ENCODE measurements at regions not wholly inside any gene's neighbourhood (a gene's known extent, or its start where the extent isn't known, plus 50 kb on each side); places are given as distances from the start of the nearest gene placed in this dataset.

DNA sequence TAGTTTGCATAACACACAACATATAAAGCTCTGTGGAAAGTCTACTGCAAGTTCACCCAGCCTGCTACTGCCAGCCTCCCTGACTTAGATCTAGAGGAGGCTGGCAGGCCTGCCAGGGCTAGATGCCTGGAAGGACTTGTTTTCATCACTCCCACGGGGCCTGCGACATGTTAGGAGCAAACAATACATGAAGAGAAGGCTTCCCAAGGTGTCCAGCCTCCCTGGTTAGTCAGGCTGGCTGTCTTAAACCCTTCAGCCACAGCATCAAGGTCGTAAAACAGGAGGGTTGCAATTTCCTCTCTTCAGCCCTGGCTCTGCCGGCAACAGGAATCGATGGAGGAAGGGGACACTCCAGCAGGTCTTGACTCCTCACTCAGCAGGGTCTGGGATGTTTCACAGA is 104.5 kb downstream of the NGF start:
- DNase-seq (ENCODE audit: extremely low read depth in 1 of 2, low read depth in 1 of 2), result no peak

DNA sequence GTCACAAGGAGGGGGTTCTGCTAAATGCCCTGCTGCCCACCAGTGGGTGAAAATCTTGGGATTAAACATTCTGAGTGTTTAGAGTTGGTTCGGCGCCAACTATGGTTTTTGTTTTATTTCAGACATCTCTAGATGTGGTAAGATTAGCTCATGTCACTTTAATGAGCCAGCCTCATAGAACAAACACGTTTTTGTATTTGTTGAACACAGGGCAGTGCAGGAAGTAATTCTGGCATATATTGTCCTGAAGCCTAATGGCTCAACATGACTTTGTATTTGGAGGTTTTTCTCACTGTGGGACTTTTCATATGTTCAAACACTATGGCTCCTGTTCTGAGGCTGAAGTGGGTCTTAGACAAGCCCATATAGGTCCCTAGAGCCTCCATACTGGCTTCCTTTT is 107.8 kb downstream of the NGF start:
- no peak for DNase-seq (ENCODE audit: extremely low read depth in 1 of 2, low read depth in 1 of 2)

DNA sequence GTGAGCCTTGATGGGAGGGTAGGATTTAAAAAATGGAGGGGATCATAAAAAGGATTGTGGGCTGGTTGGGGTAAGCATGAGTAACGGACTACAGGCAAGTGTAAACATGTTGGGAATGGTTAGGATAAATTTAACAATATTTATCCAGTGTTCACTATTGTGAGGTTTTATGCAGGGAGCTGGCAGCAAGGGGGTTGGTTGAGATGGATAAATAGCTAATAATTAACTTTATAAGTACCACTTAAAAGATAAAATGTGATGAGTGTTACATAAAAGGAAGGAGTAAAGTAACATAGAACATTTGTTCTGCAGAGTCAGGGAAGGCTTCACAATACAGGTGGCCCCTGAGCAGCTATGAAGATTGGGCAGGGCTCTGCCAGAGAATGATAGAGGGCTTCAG is 109.0 kb downstream of the NGF start:
- DNase-seq (ENCODE audit: extremely low read depth in 1 of 2, low read depth in 1 of 2), result no peak

DNA sequence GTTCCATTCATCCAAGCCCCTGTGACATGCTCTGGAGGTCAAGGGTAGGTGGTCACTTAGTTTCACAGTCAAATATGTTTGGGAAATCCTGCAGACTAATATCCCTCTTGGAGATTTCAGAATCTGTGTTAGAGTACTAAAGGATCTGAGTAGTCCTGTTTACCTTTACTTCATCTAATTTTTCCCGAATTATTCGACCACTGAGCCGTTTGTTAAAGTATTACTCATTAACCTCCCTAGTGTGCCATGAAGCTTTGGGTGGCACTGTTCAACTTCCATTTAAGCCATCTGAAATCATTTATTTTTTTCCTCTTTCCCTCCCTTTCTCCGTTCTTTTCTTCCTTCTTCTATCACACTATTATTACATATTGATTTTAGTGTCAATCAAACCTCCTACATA is 109.9 kb downstream of the NGF start:
- no peak for DNase-seq (ENCODE audit: extremely low read depth in 1 of 2, low read depth in 1 of 2)

DNA sequence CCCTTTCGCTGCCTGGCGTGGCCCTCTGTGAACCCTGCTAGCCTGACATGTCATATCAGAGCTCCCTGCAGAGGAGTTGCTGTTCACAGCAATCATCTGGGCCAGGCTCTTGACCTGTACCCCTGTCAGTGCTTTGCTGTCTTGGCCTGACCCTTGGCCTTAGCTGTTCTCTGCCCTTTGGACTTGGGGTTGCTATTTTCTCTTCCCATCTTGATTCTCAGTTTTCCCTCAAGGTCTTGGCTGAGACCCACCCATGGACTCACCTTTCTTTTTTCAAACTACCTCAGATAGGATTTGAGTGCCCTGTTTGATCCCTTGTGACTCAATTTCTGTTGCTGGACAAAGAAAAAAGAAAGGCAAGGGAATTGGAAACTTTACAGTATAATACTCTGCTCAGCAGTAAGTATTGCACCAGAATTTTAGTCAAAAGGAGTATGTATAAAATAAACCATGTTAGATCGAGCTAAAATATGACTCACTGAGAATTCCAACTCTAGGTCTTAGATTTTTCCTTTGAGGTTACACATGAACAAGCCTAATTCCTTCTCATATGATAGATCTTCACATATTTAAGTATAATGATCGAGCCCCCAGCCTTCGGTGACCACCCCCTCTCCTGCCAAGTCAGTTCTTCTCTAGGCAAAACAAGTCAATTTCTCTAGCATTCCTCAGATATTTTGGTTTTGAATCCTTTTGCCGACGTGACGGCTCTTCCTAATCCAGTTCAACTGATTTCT is 110.5 kb downstream of the NGF start:
- DNase-seq (ENCODE audit: extremely low read depth in 1 of 2, low read depth in 1 of 2), result no peak

DNA sequence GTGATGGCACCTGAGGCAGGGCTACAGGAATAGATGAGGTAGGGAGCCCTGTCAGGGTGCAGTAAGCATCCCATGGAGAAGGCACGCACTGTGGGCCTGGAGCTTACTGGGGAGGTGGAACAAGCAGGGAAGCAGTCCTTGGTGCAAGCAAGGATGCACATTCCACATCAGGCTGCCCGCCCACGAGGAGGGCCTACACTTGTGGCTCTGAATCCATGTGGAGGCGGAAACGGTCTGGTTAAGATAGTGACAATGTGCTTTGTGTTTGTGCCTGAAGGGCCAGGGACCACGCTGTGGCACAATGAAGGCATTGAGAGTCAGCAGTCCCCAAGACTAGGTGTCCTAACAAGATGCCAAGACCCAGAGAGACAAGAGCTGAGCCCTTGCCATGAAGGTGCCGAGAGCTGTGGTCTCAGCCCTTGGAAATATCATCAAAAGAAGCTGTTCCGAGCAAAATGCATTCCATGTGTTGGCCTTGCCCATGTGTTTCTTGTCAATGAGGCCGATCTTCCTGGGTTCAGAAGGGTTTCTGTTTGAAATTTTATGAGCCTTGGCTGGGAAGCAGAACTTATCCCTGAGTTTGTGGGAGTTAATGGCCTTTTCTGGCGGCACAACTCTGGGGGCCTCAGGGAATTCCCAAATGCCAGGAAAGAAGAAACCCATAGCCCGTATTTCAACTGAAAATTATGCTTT is 111.9 kb downstream of the NGF start:
- no peak for DNase-seq (ENCODE audit: extremely low read depth in 1 of 2, low read depth in 1 of 2)

DNA sequence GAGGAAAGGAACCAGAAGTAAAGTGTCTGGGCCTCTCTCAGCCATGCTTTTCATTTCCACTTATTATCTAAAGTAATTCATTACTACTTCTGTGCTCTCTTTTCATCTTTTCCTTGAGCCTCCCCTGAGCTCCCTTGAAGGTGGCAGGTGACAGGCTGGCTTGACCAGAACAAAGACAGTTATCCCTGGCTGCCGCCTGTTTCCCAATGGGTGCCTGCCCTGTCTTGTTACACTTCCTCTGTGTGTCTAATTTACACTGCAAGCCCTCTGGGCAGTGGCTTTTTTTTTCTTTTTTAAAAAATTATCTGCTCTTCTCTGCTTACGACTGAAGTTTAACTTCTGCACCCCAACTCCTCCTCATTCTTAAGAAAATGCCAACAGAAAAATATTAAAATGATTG is 113.4 kb downstream of the NGF start:
- DNase-seq (ENCODE audit: extremely low read depth in 1 of 2, low read depth in 1 of 2), result no peak

DNA sequence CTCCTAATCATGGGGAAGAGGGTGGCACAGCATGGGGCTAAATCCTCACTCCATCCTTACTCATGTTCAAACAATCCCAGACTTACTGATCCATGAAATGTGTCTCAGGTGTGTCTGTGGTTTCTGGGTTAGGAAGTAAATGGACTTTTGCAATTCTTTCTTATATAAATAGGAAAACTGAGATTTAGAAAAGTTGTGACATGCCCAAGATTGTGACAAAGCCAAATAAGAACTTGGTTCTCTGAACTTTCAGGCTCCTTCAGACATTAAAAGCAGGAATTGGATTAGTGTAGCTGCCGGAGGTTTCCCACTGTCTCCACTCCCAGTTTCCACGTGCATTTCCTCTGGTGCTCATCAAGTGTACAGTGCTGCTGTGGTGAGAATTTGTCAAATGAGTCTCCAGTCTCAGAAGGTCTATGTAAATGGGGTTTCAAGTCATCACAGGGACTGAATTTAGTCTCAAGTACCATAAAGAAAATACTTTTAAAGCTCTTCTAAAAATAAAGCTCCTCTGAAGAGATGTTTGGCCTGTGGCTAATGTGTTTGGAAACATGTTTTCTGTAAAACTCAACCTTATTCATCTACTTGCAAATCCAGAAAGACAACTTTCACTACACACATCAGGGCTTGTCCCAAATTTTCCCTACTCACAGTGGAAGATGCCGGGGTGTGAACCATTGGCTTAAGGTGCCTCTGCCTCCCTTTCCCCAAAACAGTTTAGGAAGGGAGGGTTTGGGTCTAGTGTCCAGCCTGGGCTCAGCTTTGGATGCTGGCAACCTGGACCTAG is 115.2 kb downstream of the NGF start:
- no peak for DNase-seq (ENCODE audit: extremely low read depth in 1 of 2, low read depth in 1 of 2)

DNA sequence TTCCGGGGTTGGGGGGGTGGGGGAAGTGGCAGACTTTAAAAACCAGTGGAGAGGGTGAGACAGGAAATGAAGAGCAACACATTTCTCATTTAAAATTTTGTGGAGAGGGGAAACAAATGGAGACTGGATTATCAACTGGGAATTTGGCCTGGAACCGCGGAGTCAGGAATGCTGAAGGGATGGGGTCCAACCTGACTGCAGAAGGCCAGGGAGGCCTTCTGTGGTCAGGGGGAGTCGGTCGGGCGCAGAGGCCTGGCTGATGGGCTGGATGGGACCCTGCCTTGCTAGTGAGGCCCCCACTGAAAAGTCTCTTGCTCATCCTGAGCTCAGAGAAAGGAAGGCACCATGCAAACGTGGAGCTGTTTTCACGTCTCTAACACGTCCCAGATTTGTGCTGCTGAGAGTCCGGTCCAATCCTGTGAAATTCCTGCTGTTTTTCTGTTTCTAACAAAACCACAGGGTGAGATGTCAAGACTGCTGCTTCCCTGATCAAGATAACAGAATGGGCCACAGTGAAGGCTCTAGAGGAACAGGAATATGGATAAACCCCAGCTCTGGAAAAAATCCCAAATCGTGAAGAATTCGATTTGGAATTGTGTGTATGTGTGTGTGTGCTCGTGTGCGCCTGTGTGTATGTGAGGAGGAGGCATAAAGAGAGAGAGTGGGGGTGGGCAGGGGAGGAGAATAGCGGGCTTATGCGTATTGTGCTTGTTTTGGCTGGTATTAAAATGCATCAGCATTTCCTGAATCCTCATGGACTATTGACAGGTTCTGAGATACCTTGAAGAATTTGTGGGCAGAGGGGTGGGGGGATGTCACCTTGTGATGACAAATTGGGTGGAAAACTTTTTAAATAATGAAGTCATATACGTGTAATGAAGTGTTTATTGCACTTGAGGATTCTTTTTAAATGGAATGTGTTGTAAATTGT is 117.4 kb downstream of the NGF start:
- no peak for DNase-seq (ENCODE audit: extremely low read depth in 1 of 2, low read depth in 1 of 2)

DNA sequence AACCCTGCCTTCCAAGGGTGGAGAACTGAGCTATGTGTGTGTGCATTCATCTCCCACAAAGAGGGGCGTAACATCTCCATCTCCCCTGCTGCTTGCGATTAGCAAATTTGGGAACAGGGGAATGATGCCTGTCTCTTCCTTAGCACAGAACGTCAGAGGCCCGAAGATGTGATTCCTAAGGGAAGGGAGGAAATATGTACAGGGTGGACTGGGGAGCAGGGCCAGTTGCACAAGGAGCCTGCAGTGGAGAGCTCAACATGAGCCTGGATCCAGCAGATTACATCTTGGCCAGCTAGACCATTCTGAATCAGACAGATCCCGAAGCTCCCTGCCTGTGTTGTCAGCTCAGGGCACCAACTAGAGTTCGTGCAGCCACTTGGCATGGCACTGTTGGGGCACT is 118.1 kb downstream of the NGF start:
- DNase-seq (ENCODE audit: extremely low read depth in 1 of 2, low read depth in 1 of 2), result no peak

DNA sequence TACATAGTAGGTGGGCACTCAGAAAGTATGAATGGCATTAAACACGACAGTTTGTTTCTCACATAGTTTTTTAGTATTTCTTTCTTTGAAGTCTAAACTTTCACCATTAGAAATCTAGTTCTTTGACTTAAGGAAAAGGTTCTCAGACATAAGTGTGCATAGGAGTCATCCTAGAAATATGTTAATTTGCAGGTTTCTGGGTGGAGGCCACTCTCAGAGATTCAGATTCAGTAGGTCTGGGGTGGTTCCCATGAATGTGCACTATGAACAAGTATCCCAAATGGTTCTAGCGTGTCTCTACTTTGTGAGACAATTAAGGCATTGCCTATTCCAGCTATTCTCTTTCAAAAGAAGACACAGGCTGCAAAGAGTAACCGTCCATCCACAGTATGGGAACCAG is 119.3 kb downstream of the NGF start:
- no peak for DNase-seq (ENCODE audit: extremely low read depth in 1 of 2, low read depth in 1 of 2)

DNA sequence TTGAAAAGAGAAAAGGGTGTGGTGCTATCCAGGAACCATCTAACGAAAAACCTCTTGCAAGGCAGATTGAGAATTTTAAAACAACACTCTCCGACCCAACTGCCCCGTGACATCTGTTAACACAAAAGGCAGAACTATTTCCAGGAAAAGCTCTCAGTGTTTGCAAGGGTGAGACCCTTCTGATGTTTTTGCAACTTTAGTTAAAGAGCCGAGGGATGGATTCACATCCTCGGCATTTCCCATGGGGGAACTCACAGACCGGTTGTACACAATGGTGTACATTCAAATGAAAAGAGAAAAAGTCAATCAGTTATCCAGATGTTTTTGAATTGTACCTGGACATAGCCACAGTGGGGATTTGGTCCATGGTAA is 120.0 kb downstream of the NGF start:
- DNase-seq (ENCODE audit: extremely low read depth in 1 of 2, low read depth in 1 of 2), result no peak

DNA sequence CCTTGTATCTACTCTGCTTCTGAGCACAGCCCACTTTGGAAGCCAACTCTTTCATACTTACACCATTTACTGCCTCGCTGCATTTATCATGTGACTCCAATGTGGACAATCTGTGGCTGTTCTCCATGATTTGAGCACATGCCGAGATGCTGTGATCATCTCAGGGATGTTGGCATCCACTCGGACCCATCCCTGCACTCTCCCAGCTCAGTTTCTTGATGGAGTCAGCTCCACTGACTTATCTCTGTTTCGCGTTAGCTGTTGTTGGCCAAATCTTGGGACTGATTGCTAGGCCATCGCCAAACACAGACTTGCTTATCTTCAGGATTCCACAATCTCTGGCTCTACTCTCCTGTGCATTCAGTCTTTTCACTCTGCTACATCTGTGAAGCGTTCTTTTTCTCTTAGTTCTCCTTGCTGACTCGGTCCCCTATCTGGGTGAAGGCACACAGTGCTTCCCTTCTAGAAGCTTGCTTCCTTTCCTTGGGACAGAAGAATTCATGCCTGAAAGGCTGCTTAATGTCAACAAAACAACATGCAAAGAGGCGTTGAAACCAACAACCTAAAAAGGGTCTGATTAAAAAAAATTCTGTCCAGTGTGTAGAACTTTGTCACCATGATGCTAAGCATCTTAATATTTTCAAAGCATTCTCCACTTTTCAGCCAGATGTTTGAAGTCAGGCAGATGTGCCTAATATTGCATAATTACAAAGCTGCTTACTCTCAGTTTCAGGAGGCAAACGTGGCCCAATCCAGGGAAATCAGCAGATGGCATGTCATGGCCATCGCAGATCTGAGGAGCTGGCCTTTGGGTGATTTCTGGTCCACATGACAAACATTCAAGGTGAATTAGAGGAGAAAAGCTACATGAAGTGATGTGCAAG is 120.7 kb downstream of the NGF start:
- DNase-seq (ENCODE audit: extremely low read depth in 1 of 2, low read depth in 1 of 2), result no peak

DNA sequence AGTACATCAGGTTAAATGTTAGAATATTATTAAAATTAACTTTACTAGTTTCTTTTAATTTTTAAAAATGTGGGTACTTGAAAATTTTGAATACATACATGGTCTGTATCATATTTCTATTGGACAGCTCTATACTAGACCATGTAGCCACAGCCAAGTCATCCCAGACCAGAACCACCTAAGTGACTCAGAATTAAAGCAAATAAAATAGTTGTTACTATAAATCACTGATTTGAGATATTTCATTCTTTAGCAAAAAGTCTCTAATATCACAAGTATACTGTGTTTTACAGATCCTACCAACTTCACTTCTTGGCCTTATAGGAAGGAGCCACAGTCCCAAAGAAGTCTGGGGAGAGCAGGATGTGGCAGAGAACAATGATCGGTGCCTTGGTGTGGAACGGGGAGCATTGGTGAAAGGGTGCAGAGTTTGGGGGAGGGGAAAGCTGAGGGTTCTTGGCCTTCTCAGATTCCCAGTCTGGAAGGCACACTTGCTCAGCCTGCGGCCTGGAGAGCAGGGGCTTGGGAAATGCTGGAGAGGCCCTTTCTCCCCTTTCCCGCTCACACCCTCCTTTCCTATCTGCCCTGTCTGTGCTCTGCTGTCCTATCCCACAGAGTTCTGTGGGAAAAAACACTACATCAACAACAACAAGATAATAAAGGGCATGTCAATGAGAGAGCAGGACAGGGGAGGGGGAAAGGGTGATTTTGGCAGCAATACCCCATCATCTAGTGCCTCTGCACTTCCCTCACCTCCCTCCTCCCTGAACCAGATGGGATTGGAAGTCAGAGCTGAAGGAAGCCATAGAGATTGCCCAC is 122.1 kb downstream of the NGF start:
- DNase-seq (ENCODE audit: extremely low read depth in 1 of 2, low read depth in 1 of 2), result no peak

DNA sequence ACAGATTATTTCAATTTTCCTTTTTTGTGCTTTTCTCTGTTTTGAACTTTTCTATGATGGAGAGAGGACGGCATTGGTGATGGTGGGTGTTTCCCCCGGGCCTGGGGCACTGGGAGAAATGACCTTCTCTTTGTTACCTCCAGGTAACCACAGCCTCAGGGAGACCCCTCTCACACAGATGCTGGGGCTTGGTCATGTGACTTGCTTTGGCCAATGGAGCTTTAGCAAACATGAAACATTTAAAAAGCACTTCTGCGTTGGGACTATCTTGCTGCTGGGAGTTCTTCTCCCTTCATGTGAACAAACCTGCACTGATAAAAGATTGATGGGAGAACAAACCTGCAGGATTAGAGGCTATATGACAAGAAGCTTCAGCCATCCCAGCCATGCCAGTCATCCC is 122.9 kb downstream of the NGF start:
- no peak for DNase-seq (ENCODE audit: extremely low read depth in 1 of 2, low read depth in 1 of 2)

DNA sequence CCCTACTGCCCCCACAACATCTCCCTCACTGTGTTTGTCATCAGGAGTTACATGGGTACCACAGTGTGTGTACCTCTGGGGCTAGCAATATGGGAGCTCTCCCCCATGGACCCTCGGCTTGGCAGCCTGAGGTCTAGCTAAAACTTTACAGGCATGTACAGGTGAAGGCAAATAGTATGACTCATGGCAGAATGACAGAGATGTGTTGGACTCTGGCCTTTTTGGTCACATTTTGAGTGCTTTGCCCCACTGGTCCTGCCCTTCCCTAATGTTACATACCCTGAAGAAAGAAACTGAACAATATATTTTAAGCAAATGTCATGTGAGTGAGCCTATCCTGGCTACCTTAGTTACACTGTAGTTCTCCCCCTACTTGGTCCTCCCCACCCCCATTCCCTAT is 124.0 kb downstream of the NGF start:
- no peak for DNase-seq (ENCODE audit: extremely low read depth in 1 of 2, low read depth in 1 of 2)

DNA sequence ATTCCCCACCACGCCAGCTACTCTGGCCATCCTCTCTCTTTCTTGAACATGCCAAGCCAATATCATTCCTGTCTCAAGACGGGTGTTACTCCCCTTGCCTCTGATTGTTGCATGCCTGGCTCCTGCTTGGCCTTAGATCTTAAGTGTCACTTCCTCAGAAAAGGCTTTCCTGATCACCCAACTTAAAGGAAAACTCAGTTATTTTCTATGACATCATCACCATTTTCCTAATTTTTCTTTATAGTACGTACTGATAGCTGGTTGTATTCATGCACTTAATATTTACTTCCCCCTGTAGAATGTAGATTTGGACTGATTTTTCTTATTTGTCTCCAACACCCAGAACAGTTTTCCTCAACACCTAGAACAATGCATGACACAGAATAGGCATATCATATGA is 123.8 kb upstream of the TSPAN2 start:
- no peak for DNase-seq (ENCODE audit: extremely low read depth in 1 of 2, low read depth in 1 of 2)

DNA sequence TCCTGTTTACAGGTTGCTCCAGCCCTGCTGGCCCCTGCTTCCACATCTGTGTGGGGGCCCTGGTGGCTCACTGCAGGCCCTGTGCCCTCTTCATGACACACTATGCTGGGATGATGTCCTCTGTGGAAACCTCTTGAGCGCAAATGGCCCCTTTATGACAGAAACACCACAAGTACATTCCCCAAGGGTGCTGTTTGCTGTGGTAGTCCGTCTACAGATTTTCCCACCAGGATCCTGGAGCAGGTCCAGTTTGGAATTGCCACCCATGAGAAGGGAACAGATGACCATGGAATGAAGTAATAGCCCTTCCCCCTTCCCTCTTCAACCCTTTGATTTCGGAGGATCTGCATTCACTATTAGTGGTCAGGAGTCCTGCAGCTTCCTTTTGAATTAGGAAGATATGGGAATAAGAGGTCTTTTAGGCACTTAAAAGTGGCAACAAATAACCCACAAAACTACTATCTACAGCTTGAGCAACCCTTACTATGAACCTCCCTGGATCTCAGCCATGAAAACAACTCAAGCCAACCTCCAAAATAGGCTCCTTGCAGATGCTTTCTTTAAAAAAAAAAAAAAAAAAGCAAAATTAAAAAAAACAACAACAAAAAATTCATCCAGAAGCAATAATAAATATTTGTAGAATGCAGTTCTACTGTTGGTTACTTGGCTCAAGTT is 121.9 kb upstream of the TSPAN2 start:
- no peak for DNase-seq (ENCODE audit: extremely low read depth in 1 of 2, low read depth in 1 of 2)

DNA sequence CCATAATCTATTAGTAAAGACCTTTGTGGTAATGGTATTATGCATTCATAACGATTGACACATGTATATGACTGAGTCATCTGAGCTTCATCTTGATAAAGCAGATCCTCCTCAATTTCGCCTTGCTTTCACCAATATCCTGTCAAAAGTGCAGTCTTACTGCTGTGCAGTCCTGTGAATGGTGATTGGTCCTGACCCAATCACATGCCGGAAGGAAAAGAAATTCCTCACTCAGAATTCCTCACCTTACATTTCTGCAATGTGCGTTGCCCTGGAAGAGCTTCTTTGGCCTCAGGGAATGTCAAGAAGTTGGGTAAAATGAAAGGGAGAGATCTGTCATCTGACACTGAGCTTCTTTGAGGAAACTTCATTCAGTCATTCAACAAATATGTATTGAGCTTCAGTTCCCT is 121.0 kb upstream of the TSPAN2 start:
- no peak for DNase-seq (ENCODE audit: extremely low read depth in 1 of 2, low read depth in 1 of 2)
